Testis (tissue), 2 donors: ENCODE measurements at regions not wholly inside any gene's neighbourhood (a gene's known extent, or its start where the extent isn't known, plus 50 kb on each side); places are given as distances from the start of the nearest gene placed in this dataset.

Source experiments
- CTCF ChIP-seq, 3 experiments: fragments of 450-650 bp in 2 of 3; fragments of 200-600 bp in 1 of 3; sonication (generic) in 1 of 3; IDR thresholded peaks; one replicate each; pipeline ENCODE4 v1.5.1; 2016 to 2019; ENCODE audit warnings: antibody characterized with exemption in 3 of 3, mild to moderate bottlenecking in 2 of 3, moderate library complexity in 1 of 3
- POLR2A ChIP-seq: fragments of 450-650 bp; IDR thresholded peaks from one replicate; pipeline ENCODE4 v1.6.1; 2017; ENCODE audit warnings: antibody characterized with exemption, mild to moderate bottlenecking, moderate library complexity

GRCh38 chr19:30662211-30662861 is 290.2 kb downstream of the ZNF536 start:
- TF ChIP-seq CTCF (IDR thresholded peaks at IDR 0.05) (no peak), POLR2A (no peak)
